IMR-90 (cell line): ENCODE measurements at regions not wholly inside any gene's neighbourhood (a gene's known extent, or its start where the extent isn't known, plus 50 kb on each side); places are given as distances from the start of the nearest gene placed in this dataset.

Experiments used
- ATAC-seq: fragments of 200-7000 bp; cut with Tn5 transposase; 2 replicates; pipeline ENCODE4 v1.9.1; 2020; ENCODE audit warnings: low read depth, mild to moderate bottlenecking, moderate library complexity
- BruUV-seq: library from RNA; stranded (reverse); fragments of 400-500 nt; replicated peaks from 2 replicates; lab custom pipeline; 2021; lab: Mats Ljungman, UMichigan
- CTCF ChIA-PET: fragments of 300-600 bp; formaldehyde crosslinking; extraction: SDS; loops from one replicate; lab custom pipeline; 2021; ENCODE audit warnings: antibody characterized with exemption; lab: Yijun Ruan, JAX
- POLR2A ChIA-PET: fragments of 300-600 bp; sonication (Branson Sonifier 250); formaldehyde crosslinking; loops from one replicate; lab custom pipeline; 2022; ENCODE audit warnings: antibody characterized with exemption; ENCODE audit not compliant: unreplicated experiment; lab: Charles Lee
- DNase-seq: peaks from one replicate; pipeline ENCODE4 v3.0.0; 2013
- H2AFZ ChIP-seq: replicated peaks from 2 replicates; pipeline ENCODE3; 2013; ENCODE audit warnings: low read length, mild to moderate bottlenecking; ENCODE audit not compliant: poor library complexity
- H2AK5ac ChIP-seq: 2 replicates; pipeline ENCODE4 v1.6.1; 2013; ENCODE audit warnings: low read depth, low read length, inconsistent platforms
- H2AK9ac ChIP-seq: replicated peaks from 2 replicates; pipeline ENCODE3; 2013; ENCODE audit warnings: mild to moderate bottlenecking, low read depth, low read length, moderate library complexity; ENCODE audit not compliant: poor library complexity
- H2BK120ac ChIP-seq: 2 replicates; pipeline ENCODE4 v1.6.1; 2013; ENCODE audit warnings: low read depth, low read length, inconsistent platforms
- H2BK15ac ChIP-seq: 3 replicates; pipeline ENCODE4 v1.6.1; 2013; ENCODE audit warnings: low read depth, low read length, inconsistent platforms
- H2BK20ac ChIP-seq: 2 replicates; pipeline ENCODE4 v1.6.1; 2013; ENCODE audit warnings: low read depth, mild to moderate bottlenecking, inconsistent platforms, low read length, moderate library complexity
- H2BK5ac ChIP-seq: 2 replicates; pipeline ENCODE4 v1.6.1; 2013; ENCODE audit warnings: mild to moderate bottlenecking, low read depth, low read length, inconsistent platforms; ENCODE audit not compliant: poor library complexity, severe bottlenecking
- H3K14ac ChIP-seq: replicated peaks from 2 replicates; pipeline ENCODE4 v1.6.1; 2013; ENCODE audit warnings: low read depth, low read length, inconsistent platforms
- H3K18ac ChIP-seq: 2 replicates; pipeline ENCODE4 v1.6.1; 2013; ENCODE audit warnings: low read depth, low read length, control low read depth
- H3K23ac ChIP-seq: 2 replicates; pipeline ENCODE4 v1.6.1; 2013; ENCODE audit warnings: low read depth, low read length, inconsistent platforms
- H3K27ac ChIP-seq: 2 replicates; pipeline ENCODE4 v1.5.1; 2013; ENCODE audit warnings: mild to moderate bottlenecking, control low read depth, low read length; ENCODE audit not compliant: insufficient read depth
- H3K27me3 ChIP-seq: 2 replicates; pipeline ENCODE4 v1.6.1; 2013; ENCODE audit warnings: low read length; ENCODE audit not compliant: control insufficient read depth, insufficient read depth
- H3K36me3 ChIP-seq: 2 replicates; pipeline ENCODE4 v1.6.1; 2013; ENCODE audit warnings: low read length, mixed read lengths; ENCODE audit not compliant: control insufficient read depth, insufficient read depth
- H3K4ac ChIP-seq: 2 replicates; pipeline ENCODE4 v1.6.1; 2013; ENCODE audit warnings: low read depth, low read length, inconsistent platforms
- H3K4me1 ChIP-seq: 2 replicates; pipeline ENCODE4 v1.6.1; 2013; ENCODE audit warnings: low read length, mixed read lengths; ENCODE audit not compliant: control insufficient read depth, insufficient read depth
- H3K4me2 ChIP-seq: 2 replicates; pipeline ENCODE4 v1.6.1; 2013; ENCODE audit warnings: low read depth, mild to moderate bottlenecking, control low read depth, low read length, moderate library complexity
- H3K4me3 ChIP-seq: 2 replicates; pipeline ENCODE4 v1.5.1; 2013; ENCODE audit warnings: low read depth, mild to moderate bottlenecking, control low read depth, low read length, moderate library complexity; ENCODE audit not compliant: insufficient read depth
- H3K56ac ChIP-seq: 2 replicates; pipeline ENCODE4 v1.6.1; 2013; ENCODE audit warnings: low read length, inconsistent platforms; ENCODE audit not compliant: insufficient read depth; ENCODE audit errors: extremely low read depth
- H3K79me1 ChIP-seq, 2 experiments: 2 replicates each; pipeline ENCODE4 v1.6.1; 2013; ENCODE audit warnings: low read length in 2 of 2, inconsistent platforms in 1 of 2, low read depth in 1 of 2
- H3K9ac ChIP-seq: 2 replicates; pipeline ENCODE4 v1.6.1; 2013; ENCODE audit warnings: low read depth, low read length, control low read depth
- H3K9me1 ChIP-seq: 2 replicates; pipeline ENCODE4 v1.6.1; 2013; ENCODE audit warnings: low read length, inconsistent platforms; ENCODE audit not compliant: insufficient read depth
- H3K9me3 ChIP-seq: 2 replicates; pipeline ENCODE4 v1.6.1; 2013; ENCODE audit warnings: low read length; ENCODE audit not compliant: control insufficient read depth, insufficient read depth
- H4K20me1 ChIP-seq: 2 replicates; pipeline ENCODE4 v1.6.1; 2013; ENCODE audit warnings: low read length, inconsistent platforms; ENCODE audit not compliant: insufficient read depth
- H4K5ac ChIP-seq: 2 replicates; pipeline ENCODE4 v1.6.1; 2013; ENCODE audit warnings: mild to moderate bottlenecking, low read depth, low read length, control low read depth
- H4K8ac ChIP-seq, 2 experiments: 2 replicates each; pipeline ENCODE4 v1.6.1; 2013; ENCODE audit warnings: low read depth in 2 of 2, low read length in 2 of 2, control low read depth in 1 of 2, inconsistent platforms in 1 of 2
- H4K91ac ChIP-seq: 2 replicates; pipeline ENCODE4 v1.6.1; 2013; ENCODE audit warnings: low read depth, low read length, inconsistent platforms; ENCODE audit not compliant: insufficient read depth
- CEBPB ChIP-seq: IDR thresholded peaks from 2 replicates; pipeline ENCODE4 v1.6.1; 2012; ENCODE audit warnings: low read depth, low read length, improper control_type of control experiment
- FOS ChIP-seq: fragments of 150-350 bp; IDR thresholded peaks from 2 replicates; pipeline ENCODE4 v1.6.1; 2016; ENCODE audit warnings: low read depth, low read length
- MAFK ChIP-seq: IDR thresholded peaks from 2 replicates; pipeline ENCODE4 v1.6.1; 2012; ENCODE audit warnings: low read depth, low read length, improper control_type of control experiment
- MAZ ChIP-seq: IDR thresholded peaks from 2 replicates; pipeline ENCODE4 v1.6.1; 2012; ENCODE audit warnings: low read depth, mild to moderate bottlenecking, low read length, improper control_type of control experiment, moderate library complexity, borderline replicate concordance
- POLR2A ChIP-seq: IDR thresholded peaks from 2 replicates; pipeline ENCODE4 v1.6.1; 2012; ENCODE audit warnings: mild to moderate bottlenecking, low read depth, low read length
- SMC3 ChIP-seq: fragments of 150-350 bp; IDR thresholded peaks from 2 replicates; pipeline ENCODE4 v1.6.1; 2016; ENCODE audit warnings: low read depth, mild to moderate bottlenecking, antibody characterized with exemption, low read length, moderate library complexity
- USF2 ChIP-seq: fragments of 150-350 bp; IDR thresholded peaks from 2 replicates; pipeline ENCODE4 v1.6.1; 2017; ENCODE audit warnings: mild to moderate bottlenecking, antibody characterized with exemption, low read length, low read depth
- WGBS, 2 experiments: methylation state at CpG; one replicate each; pipeline versions ENCODE4 v1.1.5 to v1.1.7; 2013; ENCODE audit warnings: missing lambda C conversion rate in 2 of 2; ENCODE audit not compliant: insufficient read length in 1 of 2; ENCODE audit errors: extremely low coverage in 2 of 2; 5-methylcytosine and 5-hydroxymethylcytosine counted together
- dilution Hi-C: fragments of 300-500 bp; cut with HindIII; formaldehyde crosslinking; loops from one replicate; pipeline ENCODE4 v1.14.3; 2018; ENCODE audit warnings: low sequenced_read_pairs; ENCODE audit not compliant: unreplicated experiment
- in situ Hi-C: fragments of 300-500 bp; cut with MboI; formaldehyde crosslinking; loops from 3 replicates; pipeline ENCODE4 v1.14.3; 2019; ENCODE audit warnings: low sequenced_read_pairs, inconsistent platforms, mixed read lengths
- intact Hi-C: fragments of 100-400 bp; cut with micrococcal nuclease; formaldehyde crosslinking; loops from 2 replicates; pipeline ENCODE4 v1.10.0; 2022
- TF ChIP-seq, protein P1 (sequence below): conservative IDR thresholded peaks from 2 replicates; pipeline ENCODE4 v1.5.1; 2012; ENCODE audit warnings: mild to moderate bottlenecking, low read depth, low read length, improper control_type of control experiment

DNA sequence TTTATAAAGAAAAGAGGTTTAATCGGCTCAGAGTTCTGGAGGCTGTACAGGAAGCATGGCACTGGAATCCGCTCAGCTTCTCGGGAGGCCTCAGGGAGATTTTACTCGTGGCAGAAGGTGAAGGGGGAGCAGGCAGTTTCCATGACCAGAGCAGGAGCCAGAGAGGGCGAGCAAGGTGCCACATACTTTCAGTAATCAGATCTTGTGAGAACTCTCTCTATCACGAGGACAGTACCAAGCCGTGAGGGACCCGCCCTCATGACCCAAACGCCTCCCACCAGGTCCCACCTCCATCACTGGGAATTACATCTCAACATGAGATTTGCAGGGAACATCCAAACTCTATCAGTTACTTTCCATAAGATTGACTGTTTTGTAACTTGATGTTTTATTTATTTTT lies 70.7 kb upstream of the SYN2 start:
- no peak for TF ChIP-seq FOS
- TF ChIP-seq, protein P1, sequence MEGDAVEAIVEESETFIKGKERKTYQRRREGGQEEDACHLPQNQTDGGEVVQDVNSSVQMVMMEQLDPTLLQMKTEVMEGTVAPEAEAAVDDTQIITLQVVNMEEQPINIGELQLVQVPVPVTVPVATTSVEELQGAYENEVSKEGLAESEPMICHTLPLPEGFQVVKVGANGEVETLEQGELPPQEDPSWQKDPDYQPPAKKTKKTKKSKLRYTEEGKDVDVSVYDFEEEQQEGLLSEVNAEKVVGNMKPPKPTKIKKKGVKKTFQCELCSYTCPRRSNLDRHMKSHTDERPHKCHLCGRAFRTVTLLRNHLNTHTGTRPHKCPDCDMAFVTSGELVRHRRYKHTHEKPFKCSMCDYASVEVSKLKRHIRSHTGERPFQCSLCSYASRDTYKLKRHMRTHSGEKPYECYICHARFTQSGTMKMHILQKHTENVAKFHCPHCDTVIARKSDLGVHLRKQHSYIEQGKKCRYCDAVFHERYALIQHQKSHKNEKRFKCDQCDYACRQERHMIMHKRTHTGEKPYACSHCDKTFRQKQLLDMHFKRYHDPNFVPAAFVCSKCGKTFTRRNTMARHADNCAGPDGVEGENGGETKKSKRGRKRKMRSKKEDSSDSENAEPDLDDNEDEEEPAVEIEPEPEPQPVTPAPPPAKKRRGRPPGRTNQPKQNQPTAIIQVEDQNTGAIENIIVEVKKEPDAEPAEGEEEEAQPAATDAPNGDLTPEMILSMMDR = no peak
- TF ChIP-seq MAZ = no peak
- no peak for TF ChIP-seq USF2
- TF ChIP-seq SMC3 = no peak
- no peak for TF ChIP-seq POLR2A
- TF ChIP-seq MAFK = no peak
- TF ChIP-seq CEBPB = no peak
- intact Hi-C loops = no loop called here
- H3K36me3 ChIP-seq = no peaks in the 10 kb centered on the region
- in situ Hi-C loops = no loop called here
- H3K27me3 ChIP-seq = no peaks in the 10 kb centered on the region
- ChIA-PET CTCF (no interaction called here), POLR2A (no interaction called here)
- H2BK15ac ChIP-seq = no peak overlapping the region
- H2BK120ac ChIP-seq = no peak overlapping the region
- no TSS peak for BruUV-seq
- no peak overlapping the region for H3K23ac ChIP-seq
- dilution Hi-C loops = no loop called here
- no peak overlapping the region for H2AK5ac ChIP-seq
- H3K56ac ChIP-seq = no peak overlapping the region
- H4K8ac ChIP-seq = no peak overlapping the region
- no peak overlapping the region for H4K91ac ChIP-seq
- ATAC-seq (no peak), DNase-seq (no peak)
- 67% methylated on average over 4 of the region's 9 CpGs; no CpG with 5 or more reads in 1 of the 2 experiments for WGBS, 2 experiments
- H3K9me1 ChIP-seq = no peaks in the 10 kb centered on the region
- no peaks in the 10 kb centered on the region for H3K79me1 ChIP-seq
- no peak overlapping the region for H2BK5ac ChIP-seq
- no peaks in the 10 kb centered on the region for H4K20me1 ChIP-seq
- H3K4me3 ChIP-seq = no peak overlapping the region
- H3K4ac ChIP-seq = no peak overlapping the region
- no peak overlapping the region for H3K18ac ChIP-seq
- no peak overlapping the region for H3K14ac ChIP-seq
- no peak overlapping the region for H3K4me2 ChIP-seq
- no peaks in the 10 kb centered on the region for H3K9me3 ChIP-seq
- no peaks in the 10 kb centered on the region for H3K4me1 ChIP-seq
- no peak overlapping the region for H4K5ac ChIP-seq
- H3K9ac ChIP-seq = no peak overlapping the region
- no peak overlapping the region for H2AFZ ChIP-seq
- no peak overlapping the region for H2BK20ac ChIP-seq
- no peak overlapping the region for H3K27ac ChIP-seq
- no peak overlapping the region for H2AK9ac ChIP-seq
